Activated CD8-positive, alpha-beta T cell treated with anti-CD3 and anti-CD28 coated beads for 36 hours (primary cell): ENCODE measurements at regions not wholly inside any gene's neighbourhood (a gene's known extent, or its start where the extent isn't known, plus 50 kb on each side); places are given as distances from the start of the nearest gene placed in this dataset.

ENCODE experiments used
- ATAC-seq: fragments of 200-7000 bp; cut with Tn5 transposase; one replicate; pipeline ENCODE4 v1.10.0; 2021; ENCODE audit warnings: mild to moderate bottlenecking, moderate library complexity
- CTCF ChIA-PET: fragments of 350-600 bp; sonication (Branson Sonifier 250); formaldehyde crosslinking; loops from one replicate; lab custom pipeline; 2021; ENCODE audit warnings: antibody characterized with exemption; lab: Charles Lee
- POLR2A ChIA-PET: fragments of 350-600 bp; sonication (Branson Sonifier 250); formaldehyde crosslinking; loops from one replicate; lab custom pipeline; 2021; ENCODE audit warnings: antibody characterized with exemption; lab: Charles Lee
- DNase-seq: peaks from one replicate; pipeline ENCODE4 v3.0.0-alpha.2; 2020
- H3K27ac Mint-ChIP-seq: one replicate; pipeline ENCODE4 v1.8.0; 2021; ENCODE audit warnings: mild to moderate bottlenecking, mixed read lengths
- H3K27me3 Mint-ChIP-seq: one replicate; pipeline ENCODE4 v1.8.0; 2021; ENCODE audit warnings: mixed read lengths
- H3K36me3 Mint-ChIP-seq: one replicate; pipeline ENCODE4 v1.8.0; 2021; ENCODE audit warnings: low read depth, mixed read lengths
- H3K4me1 Mint-ChIP-seq: one replicate; pipeline ENCODE4 v1.8.0; 2021; ENCODE audit warnings: low read depth, mixed read lengths
- H3K4me3 Mint-ChIP-seq: one replicate; pipeline ENCODE4 v1.8.0; 2021; ENCODE audit warnings: mild to moderate bottlenecking, moderate library complexity, mixed read lengths
- H3K9me3 Mint-ChIP-seq: one replicate; pipeline ENCODE4 v1.8.0; 2021; ENCODE audit warnings: mixed read lengths
- intact Hi-C: fragments of 100-400 bp; cut with micrococcal nuclease; formaldehyde crosslinking; loops from one replicate; pipeline ENCODE4 v1.10.0; 2022
- TF ChIP-seq, protein P1 (sequence below): fragments of 200-600 bp; IDR thresholded peaks from one replicate; pipeline ENCODE4 v1.8.0; 2022; ENCODE audit warnings: antibody characterized with exemption, mild to moderate bottlenecking

DNA sequence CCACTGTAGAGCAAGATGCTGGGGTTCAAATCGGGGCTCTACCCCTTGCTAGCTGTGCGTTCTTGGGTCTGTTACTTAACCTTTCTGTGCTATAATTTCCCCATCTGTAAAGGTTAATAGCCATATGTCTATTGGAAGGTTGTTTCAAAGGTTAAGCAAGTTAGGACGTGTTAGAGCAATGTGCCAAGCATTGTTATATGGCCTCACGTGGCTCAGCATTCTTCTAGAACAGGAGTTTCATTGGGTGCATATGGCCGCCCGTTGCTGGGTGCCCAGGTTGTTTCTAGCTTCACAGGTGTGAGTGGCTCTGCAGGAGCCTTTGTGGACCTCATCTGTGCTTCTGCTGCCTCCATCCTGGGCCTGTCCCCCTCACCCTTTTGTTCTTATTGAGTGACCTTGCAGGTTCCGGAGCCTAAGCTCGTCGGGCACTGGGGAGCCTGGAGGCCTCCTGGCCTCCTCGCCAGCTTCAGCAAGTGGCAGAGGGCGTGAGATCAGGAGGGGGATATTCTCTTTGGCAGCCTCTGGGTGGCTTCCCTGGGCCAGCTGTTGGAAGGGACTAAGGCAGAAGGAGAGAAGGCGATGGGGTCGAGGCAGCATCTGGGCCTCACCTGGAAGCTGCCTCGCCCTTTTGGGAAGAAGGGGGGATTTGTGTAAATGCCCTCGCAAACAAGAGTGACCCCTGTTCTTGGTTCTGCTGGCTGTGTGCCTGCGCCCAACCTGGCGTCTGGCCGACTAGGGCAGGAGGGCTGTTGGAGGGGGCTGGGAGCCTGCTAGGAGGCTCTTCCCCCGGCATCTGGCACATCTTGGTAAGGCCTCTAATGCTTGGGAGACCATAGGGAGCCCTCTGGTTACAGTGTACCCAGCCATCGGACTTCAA lies 80.2 kb upstream of the CIBAR2 start:
- CTCF ChIA-PET: interaction anchor here (1.0 kb wide), 2 partner anchors 8 to 53 kb away, joined by 3 read pairs; no protein-coding TSS in a partner anchor
- Mint-ChIP-seq H3K4me3 (no peak overlapping the region), H3K4me1 (no peaks in the 10 kb centered on the region), H3K27ac (no peak overlapping the region), H3K9me3 (peaks cover 5% of the 10 kb centered on the region), H3K27me3 (peaks cover 6% of the 10 kb centered on the region), H3K36me3 (no peaks in the 10 kb centered on the region)
- POLR2A ChIA-PET: no interaction called here
- TF ChIP-seq, protein P1, sequence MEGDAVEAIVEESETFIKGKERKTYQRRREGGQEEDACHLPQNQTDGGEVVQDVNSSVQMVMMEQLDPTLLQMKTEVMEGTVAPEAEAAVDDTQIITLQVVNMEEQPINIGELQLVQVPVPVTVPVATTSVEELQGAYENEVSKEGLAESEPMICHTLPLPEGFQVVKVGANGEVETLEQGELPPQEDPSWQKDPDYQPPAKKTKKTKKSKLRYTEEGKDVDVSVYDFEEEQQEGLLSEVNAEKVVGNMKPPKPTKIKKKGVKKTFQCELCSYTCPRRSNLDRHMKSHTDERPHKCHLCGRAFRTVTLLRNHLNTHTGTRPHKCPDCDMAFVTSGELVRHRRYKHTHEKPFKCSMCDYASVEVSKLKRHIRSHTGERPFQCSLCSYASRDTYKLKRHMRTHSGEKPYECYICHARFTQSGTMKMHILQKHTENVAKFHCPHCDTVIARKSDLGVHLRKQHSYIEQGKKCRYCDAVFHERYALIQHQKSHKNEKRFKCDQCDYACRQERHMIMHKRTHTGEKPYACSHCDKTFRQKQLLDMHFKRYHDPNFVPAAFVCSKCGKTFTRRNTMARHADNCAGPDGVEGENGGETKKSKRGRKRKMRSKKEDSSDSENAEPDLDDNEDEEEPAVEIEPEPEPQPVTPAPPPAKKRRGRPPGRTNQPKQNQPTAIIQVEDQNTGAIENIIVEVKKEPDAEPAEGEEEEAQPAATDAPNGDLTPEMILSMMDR: no peak
- intact Hi-C loops: no loop called here
- DNase-seq: no peak
- no peak for ATAC-seq

DNA sequence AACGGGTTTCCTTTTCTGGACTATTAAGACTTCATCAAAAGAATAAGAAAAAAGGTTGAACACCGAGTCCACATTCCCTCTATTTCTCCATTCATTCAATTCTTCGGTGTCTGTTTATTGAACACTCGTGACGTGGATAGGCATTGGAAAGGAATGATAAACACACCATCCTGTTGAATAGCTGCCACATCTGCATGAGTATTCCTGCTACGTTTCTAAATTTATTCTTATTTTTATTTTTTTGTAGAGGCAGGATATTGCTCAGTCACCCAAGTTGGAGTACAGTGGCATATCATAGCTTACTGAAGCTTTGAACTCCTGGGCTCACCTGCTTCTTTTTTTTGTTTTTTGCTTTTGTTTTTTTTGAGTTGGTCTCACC lies 80.8 kb upstream of the CIBAR2 start:
- Mint-ChIP-seq H3K4me3 (no peak overlapping the region), H3K36me3 (no peaks in the 10 kb centered on the region), H3K9me3 (peaks cover 5% of the 10 kb centered on the region), H3K27ac (no peak overlapping the region), H3K4me1 (no peaks in the 10 kb centered on the region), H3K27me3 (peaks cover 6% of the 10 kb centered on the region)
- no peak for DNase-seq
- intact Hi-C loops: no loop called here
- no peak for ATAC-seq
- TF ChIP-seq, protein P1: no peak
- POLR2A ChIA-PET: no interaction called here
- CTCF ChIA-PET: interaction anchor here (1.0 kb wide), 1 partner anchor 9 kb away, joined by 3 read pairs; no protein-coding TSS in a partner anchor

DNA sequence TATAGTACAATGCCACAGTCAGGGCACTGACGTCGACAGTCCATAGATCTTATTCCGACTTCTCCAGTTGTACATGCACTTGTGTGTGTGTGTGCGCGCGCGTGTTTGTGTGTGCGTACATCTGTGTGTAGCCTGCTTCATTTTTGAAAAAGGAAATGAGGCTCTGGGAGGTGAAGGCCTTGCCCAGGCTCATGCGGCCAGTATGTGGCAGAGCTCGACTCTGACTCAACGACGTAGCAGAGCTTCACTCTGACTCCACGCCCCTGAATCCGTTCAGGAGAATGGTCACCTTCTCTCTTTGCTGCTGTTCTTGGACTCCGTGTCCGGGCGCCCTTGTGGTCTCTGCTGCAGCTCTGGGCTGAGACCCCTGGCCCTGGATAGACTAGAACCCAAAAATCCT lies 81.6 kb upstream of the CIBAR2 start:
- intact Hi-C loops: no loop called here
- Mint-ChIP-seq H3K4me3 (no peak overlapping the region), H3K36me3 (no peaks in the 10 kb centered on the region), H3K27me3 (peaks cover 5% of the 10 kb centered on the region), H3K9me3 (peaks cover 5% of the 10 kb centered on the region), H3K27ac (no peak overlapping the region), H3K4me1 (no peaks in the 10 kb centered on the region)
- DNase-seq (no peak), ATAC-seq (no peak)
- TF ChIP-seq, protein P1: no peak
- CTCF ChIA-PET: interaction anchor here (1.0 to 1.4 kb wide), 2 partner anchors 9 to 59 kb away, joined by 3 to 7 read pairs; no protein-coding TSS in a partner anchor
- POLR2A ChIA-PET: interaction anchor here (0.6 to 1.3 kb wide), 2 partner anchors 9 to 281 kb away, joined by 3 to 4 read pairs; no protein-coding TSS in a partner anchor

DNA sequence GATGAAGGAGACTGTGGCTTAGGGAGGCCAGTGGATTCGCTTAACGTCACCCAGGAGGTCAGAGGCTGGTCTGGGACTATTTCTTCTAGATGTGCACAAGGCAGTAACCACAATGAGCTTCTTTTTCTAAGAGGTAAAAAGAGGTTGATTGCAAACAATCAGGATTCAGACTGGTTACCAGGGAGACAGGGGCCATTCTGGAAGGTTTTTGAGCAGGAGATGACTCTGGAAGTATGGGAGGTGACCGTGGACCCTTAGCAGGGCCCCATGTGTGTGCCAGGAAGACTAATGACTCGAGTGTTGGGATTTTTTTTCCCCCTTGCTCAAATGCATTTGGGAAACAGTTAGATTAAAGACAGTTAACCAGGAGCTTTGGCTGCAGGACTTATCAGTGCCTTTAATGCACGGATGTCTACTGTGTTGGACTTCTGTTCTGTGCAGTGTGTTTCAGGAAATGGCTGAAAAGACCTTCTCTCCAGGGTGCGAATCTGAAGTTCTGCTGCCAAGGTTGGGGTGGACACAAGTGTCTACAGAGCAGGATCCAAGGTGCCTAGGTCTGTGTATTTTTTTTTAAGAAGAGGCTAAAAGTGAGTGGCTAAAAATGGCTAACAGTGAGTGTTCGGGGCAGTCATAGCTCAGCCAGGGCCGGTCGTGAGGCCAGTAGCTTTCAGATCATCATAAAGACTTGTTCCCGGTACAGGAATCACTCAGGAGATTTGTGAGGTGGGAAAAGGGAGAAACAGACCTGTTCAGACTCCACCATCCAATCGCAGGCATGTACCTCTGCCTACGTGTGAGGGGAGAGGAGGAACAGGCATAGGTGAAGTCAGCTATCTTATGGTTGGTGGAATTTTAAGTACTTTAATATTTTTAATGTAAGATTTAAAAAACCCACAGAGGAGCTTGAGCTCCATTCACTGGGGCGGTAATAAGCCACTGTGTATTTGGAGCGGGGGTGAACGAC lies 82.3 kb upstream of the CIBAR2 start:
- Mint-ChIP-seq H3K4me3 (no peak overlapping the region), H3K27ac (no peak overlapping the region), H3K36me3 (no peaks in the 10 kb centered on the region), H3K27me3 (peaks cover 3% of the 10 kb centered on the region), H3K9me3 (peaks cover 4% of the 10 kb centered on the region), H3K4me1 (no peaks in the 10 kb centered on the region)
- ChIA-PET CTCF (interaction anchor here (1.4 kb wide), 1 partner anchor 58 kb away, joined by 7 read pairs; no protein-coding TSS in a partner anchor), POLR2A (interaction anchor here (0.6 to 1.3 kb wide), 3 partner anchors 10 to 281 kb away, joined by 3 to 4 read pairs (median 3); no protein-coding TSS in a partner anchor)
- no peak for ATAC-seq
- intact Hi-C loops: no loop called here
- no peak for DNase-seq
- TF ChIP-seq, protein P1: no peak
